ENCODE measurements at regions not wholly inside any gene's neighbourhood (a gene's known extent, or its start where the extent isn't known, plus 50 kb on each side); places are given as distances from the start of the nearest gene placed in this dataset.

GRCh38 chr5:121086671-121087070, 622.6 kb downstream of the PRR16 start:
- Mint-ChIP-seq H3K36me3 (no peaks in the 10 kb centered on the region), H3K9me3 (no peaks in the 10 kb centered on the region), H3K4me3 (no peak overlapping the region), H3K27me3 (ENCODE audit: low read depth) (no peaks in the 10 kb centered on the region), H3K4me1 (no peaks in the 10 kb centered on the region), H3K27ac (no peak overlapping the region)
- no peak for DNase-seq (ENCODE audit: low spot score in 2 of 2, unreplicated experiment in 2 of 2)
- no peak for TF ChIP-seq CTCF (IDR thresholded peaks at IDR 0.05; ENCODE audit: unreplicated experiment)

- TF ChIP-seq CTCF (IDR thresholded peaks at IDR 0.05; ENCODE audit: unreplicated experiment) = no peak
- H3K27ac Mint-ChIP-seq = no peak overlapping the region
- no peak overlapping the region for H3K4me3 Mint-ChIP-seq
- H3K36me3 Mint-ChIP-seq = no peaks in the 10 kb centered on the region
- H3K4me1 Mint-ChIP-seq = no peaks in the 10 kb centered on the region
- H3K9me3 Mint-ChIP-seq = no peaks in the 10 kb centered on the region
- no peaks in the 10 kb centered on the region for H3K27me3 Mint-ChIP-seq (ENCODE audit: low read depth)
- DNase-seq (ENCODE audit: low spot score in 2 of 2, unreplicated experiment in 2 of 2) = no peak
These were observed 623.5 kb downstream of the PRR16 start for GRCh38 chr5:121087560-121087959.

- Mint-ChIP-seq H3K27ac (no peak overlapping the region), H3K4me3 (no peak overlapping the region), H3K27me3 (ENCODE audit: low read depth) (no peaks in the 10 kb centered on the region), H3K4me1 (no peaks in the 10 kb centered on the region), H3K9me3 (no peaks in the 10 kb centered on the region), H3K36me3 (no peaks in the 10 kb centered on the region)
- no peak for DNase-seq (ENCODE audit: low spot score in 2 of 2, unreplicated experiment in 2 of 2)
- no peak for TF ChIP-seq CTCF (IDR thresholded peaks at IDR 0.05; ENCODE audit: unreplicated experiment)
These were observed 624.2 kb downstream of the PRR16 start for GRCh38 chr5:121088341-121088740.

- Mint-ChIP-seq H3K4me3 (no peak overlapping the region), H3K27ac (no peak overlapping the region), H3K27me3 (ENCODE audit: low read depth) (no peaks in the 10 kb centered on the region), H3K4me1 (no peaks in the 10 kb centered on the region), H3K36me3 (no peaks in the 10 kb centered on the region), H3K9me3 (no peaks in the 10 kb centered on the region)
- no peak for TF ChIP-seq CTCF (IDR thresholded peaks at IDR 0.05; ENCODE audit: unreplicated experiment)
- DNase-seq (ENCODE audit: low spot score in 2 of 2, unreplicated experiment in 2 of 2) = no peak
These were observed 626.7 kb downstream of the PRR16 start for GRCh38 chr5:121090822-121091221.

- H3K36me3 Mint-ChIP-seq = no peaks in the 10 kb centered on the region
These were observed 636.8 kb downstream of the PRR16 start for GRCh38 chr5:121100931-121101330.

More at GRCh38 chr5:121100931-121101330, 636.8 kb downstream of the PRR16 start:
- H3K4me3 Mint-ChIP-seq = no peak overlapping the region
- no peak for TF ChIP-seq CTCF (IDR thresholded peaks at IDR 0.05; ENCODE audit: unreplicated experiment)
- peaks cover 3% of the 10 kb centered on the region for H3K9me3 Mint-ChIP-seq
- H3K27ac Mint-ChIP-seq = no peak overlapping the region
- no peaks in the 10 kb centered on the region for H3K4me1 Mint-ChIP-seq
- no peak for DNase-seq (ENCODE audit: low spot score in 2 of 2, unreplicated experiment in 2 of 2)
- no peaks in the 10 kb centered on the region for H3K27me3 Mint-ChIP-seq (ENCODE audit: low read depth)

All from mesothelial cell of epicardium (in vitro differentiated cells).